ENCODE measurements at regions not wholly inside any gene's neighbourhood (a gene's known extent, or its start where the extent isn't known, plus 50 kb on each side); places are given as distances from the start of the nearest gene placed in this dataset.

GRCh38 chr1:168407832-168408538 lies 127.3 kb downstream of the TBX19 start:
- Histone ChIP-seq H4K8ac (ENCODE audit: low read depth in 2 of 2, low read length in 2 of 2) (no peak overlapping the region), H3K9me1 (ENCODE audit: insufficient read depth, low read length) (no peaks in the 10 kb centered on the region), H3K56ac (ENCODE audit: extremely low read depth, insufficient read depth, low read length) (no peak overlapping the region), H3K36me3 (ENCODE audit: control insufficient read depth, insufficient read depth, low read length) (no peaks in the 10 kb centered on the region), H3K27me3 (ENCODE audit: control insufficient read depth, insufficient read depth, low read length) (no peaks in the 10 kb centered on the region), H3K4me2 (ENCODE audit: low read depth, low read length) (no peak overlapping the region), H3K23ac (ENCODE audit: low read depth, low read length) (no peak overlapping the region), H3K9me3 (ENCODE audit: control insufficient read depth, insufficient read depth, low read length) (no peaks in the 10 kb centered on the region), H2BK120ac (ENCODE audit: low read depth, low read length) (no peak overlapping the region), H4K20me1 (ENCODE audit: insufficient read depth, low read length) (no peaks in the 10 kb centered on the region), H3K9ac (ENCODE audit: low read depth, low read length) (no peak overlapping the region), H2AFZ (replicated peaks; ENCODE audit: low read length, poor library complexity) (no peak overlapping the region), H2BK5ac (ENCODE audit: low read depth, low read length, poor library complexity, severe bottlenecking) (no peak overlapping the region), H2BK15ac (ENCODE audit: low read depth, low read length) (no peak overlapping the region), H3K79me1 (ENCODE audit: low read depth in 1 of 2, low read length in 2 of 2) (no peaks in the 10 kb centered on the region), H3K18ac (ENCODE audit: low read depth, low read length) (no peak overlapping the region), H4K91ac (ENCODE audit: insufficient read depth, low read depth, low read length) (no peak overlapping the region), H3K14ac (replicated peaks; ENCODE audit: low read depth, low read length) (no peak overlapping the region), H4K5ac (ENCODE audit: low read depth, low read length) (no peak overlapping the region), H2AK5ac (ENCODE audit: low read depth, low read length) (no peak overlapping the region), H2AK9ac (replicated peaks; ENCODE audit: low read depth, low read length, poor library complexity) (no peak overlapping the region), H3K4ac (ENCODE audit: low read depth, low read length) (no peak overlapping the region), H3K27ac (ENCODE audit: insufficient read depth, low read length) (no peak overlapping the region), H2BK20ac (ENCODE audit: low read depth, low read length) (no peak overlapping the region), H3K4me1 (ENCODE audit: control insufficient read depth, insufficient read depth, low read length) (no peaks in the 10 kb centered on the region), H3K4me3 (ENCODE audit: insufficient read depth, low read depth, low read length) (no peak overlapping the region)
- BruUV-seq (replicated peaks), result no TSS peak
- in situ Hi-C loops (cut with MboI; ENCODE audit: low sequenced_read_pairs) (no loop called here), dilution Hi-C loops (cut with HindIII; ENCODE audit: low sequenced_read_pairs, unreplicated experiment) (no loop called here), intact Hi-C loops (cut with micrococcal nuclease) (no loop called here)
- no peak for ATAC-seq (ENCODE audit: low read depth)
- DNase-seq, result no peak
- TF ChIP-seq USF2 (IDR thresholded peaks at IDR 0.05; ENCODE audit: low read depth, low read length) (no peak), RFX5 (IDR thresholded peaks at IDR 0.05; ENCODE audit: low read depth, low read length) (no peak), NFE2L2 (IDR thresholded peaks at IDR 0.05; ENCODE audit: low read depth, low read length) (no peak), RAD21 (IDR thresholded peaks at IDR 0.05; ENCODE audit: low read length) (no peak), FOS (IDR thresholded peaks at IDR 0.05; ENCODE audit: low read depth, low read length) (no peak), CHD1 (IDR thresholded peaks at IDR 0.05; ENCODE audit: low read depth, low read length) (no peak), CTCF (conservative IDR thresholded peaks at IDR 0.05; ENCODE audit: low read depth, low read length) (no peak), SMC3 (IDR thresholded peaks at IDR 0.05; ENCODE audit: low read depth, low read length) (no peak), RCOR1 (IDR thresholded peaks at IDR 0.05; ENCODE audit: insufficient replicate concordance, low read length) (no peak), MXI1 (IDR thresholded peaks at IDR 0.05; ENCODE audit: borderline replicate concordance, low read depth, low read length) (no peak), POLR2A (IDR thresholded peaks at IDR 0.05; ENCODE audit: low read depth, low read length) (no peak), ELK1 (IDR thresholded peaks at IDR 0.05; ENCODE audit: borderline replicate concordance, low read depth, low read length) (no peak), MAFK (IDR thresholded peaks at IDR 0.05; ENCODE audit: low read depth, low read length) (no peak), BHLHE40 (IDR thresholded peaks at IDR 0.05; ENCODE audit: low read depth, low read length) (no peak), CEBPB (IDR thresholded peaks at IDR 0.05; ENCODE audit: low read depth, low read length) (no peak), MAZ (IDR thresholded peaks at IDR 0.05; ENCODE audit: borderline replicate concordance, low read depth, low read length) (no peak)
- POLR2A ChIA-PET (ENCODE audit: unreplicated experiment), result no interaction called here
- CTCF ChIA-PET, result no interaction called here
- WGBS, 2 experiments (ENCODE audit: extremely low coverage in 2 of 2, insufficient read length in 1 of 2), result no CpG with 5 or more reads among the region's 1 CpG
